ENCODE measurements at regions not wholly inside any gene's neighbourhood (a gene's known extent, or its start where the extent isn't known, plus 50 kb on each side); places are given as distances from the start of the nearest gene placed in this dataset.

DNA sequence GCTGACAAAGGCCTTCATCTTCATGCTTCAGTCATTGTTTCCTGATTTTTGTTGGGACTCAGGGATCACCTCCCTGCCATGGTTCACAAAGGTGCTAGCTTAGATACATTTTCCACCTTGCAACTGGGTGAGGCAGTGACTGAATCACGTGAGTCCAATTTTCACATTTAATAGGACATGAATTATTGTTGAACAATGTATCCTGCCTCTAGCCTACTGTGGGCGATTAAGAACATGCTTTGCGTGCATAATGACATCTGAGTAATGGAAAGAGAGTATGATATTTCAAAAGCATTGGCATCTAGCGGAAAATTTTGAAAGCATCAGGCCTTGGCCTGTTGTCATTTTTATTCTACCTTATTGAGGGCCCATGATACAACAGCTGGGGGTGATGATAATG lies 199.2 kb upstream of the JAG1 start:
- peaks cover 0 to 5% of the 10 kb centered on the region in 2 donors for H3K4me1 ChIP-seq
- no peak for ATAC-seq

DNA sequence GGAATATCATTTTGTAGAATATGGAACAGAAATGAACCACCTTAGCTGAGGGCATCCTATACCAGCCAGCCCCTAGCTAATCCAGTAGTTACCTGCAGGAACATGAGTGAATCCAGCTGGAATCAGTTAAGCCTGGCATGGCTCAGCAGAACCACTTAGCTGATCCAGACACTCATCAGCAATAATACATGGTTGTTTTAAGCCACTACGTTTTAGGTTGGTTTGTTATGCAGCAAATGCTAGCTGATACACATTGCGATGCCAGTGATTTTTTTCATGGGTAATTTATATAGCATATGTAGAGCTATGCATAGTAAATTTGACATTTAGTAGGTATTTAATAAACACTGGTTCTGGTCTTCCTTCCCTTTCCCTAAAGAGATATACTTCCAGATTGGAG lies 201.9 kb upstream of the JAG1 start:
- Histone ChIP-seq H3K27me3 (no peaks in the 10 kb centered on the region), H3K36me3 (no peaks in the 10 kb centered on the region), H3K4me3 (no peak overlapping the region), H3K4me1 (peaks cover 0 to 5% of the 10 kb centered on the region in 2 donors), H3K27ac (no peak overlapping the region), H3K9me3 (no peaks in the 10 kb centered on the region)
- TF ChIP-seq, protein P1, sequence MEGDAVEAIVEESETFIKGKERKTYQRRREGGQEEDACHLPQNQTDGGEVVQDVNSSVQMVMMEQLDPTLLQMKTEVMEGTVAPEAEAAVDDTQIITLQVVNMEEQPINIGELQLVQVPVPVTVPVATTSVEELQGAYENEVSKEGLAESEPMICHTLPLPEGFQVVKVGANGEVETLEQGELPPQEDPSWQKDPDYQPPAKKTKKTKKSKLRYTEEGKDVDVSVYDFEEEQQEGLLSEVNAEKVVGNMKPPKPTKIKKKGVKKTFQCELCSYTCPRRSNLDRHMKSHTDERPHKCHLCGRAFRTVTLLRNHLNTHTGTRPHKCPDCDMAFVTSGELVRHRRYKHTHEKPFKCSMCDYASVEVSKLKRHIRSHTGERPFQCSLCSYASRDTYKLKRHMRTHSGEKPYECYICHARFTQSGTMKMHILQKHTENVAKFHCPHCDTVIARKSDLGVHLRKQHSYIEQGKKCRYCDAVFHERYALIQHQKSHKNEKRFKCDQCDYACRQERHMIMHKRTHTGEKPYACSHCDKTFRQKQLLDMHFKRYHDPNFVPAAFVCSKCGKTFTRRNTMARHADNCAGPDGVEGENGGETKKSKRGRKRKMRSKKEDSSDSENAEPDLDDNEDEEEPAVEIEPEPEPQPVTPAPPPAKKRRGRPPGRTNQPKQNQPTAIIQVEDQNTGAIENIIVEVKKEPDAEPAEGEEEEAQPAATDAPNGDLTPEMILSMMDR (IDR thresholded peaks at IDR 0.05) = no peak
- ATAC-seq (no peak), DNase-seq (no peak)
- intact Hi-C loops (cut with DNase I) = no loop called here

More for the DNA sequence above, 199.2 kb upstream of the JAG1 start:
- Histone ChIP-seq H3K27me3 (no peaks in the 10 kb centered on the region), H3K36me3 (no peaks in the 10 kb centered on the region), H3K4me3 (no peak overlapping the region), H3K9me3 (no peaks in the 10 kb centered on the region), H3K27ac (no peak overlapping the region)
- TF ChIP-seq, protein P1 (IDR thresholded peaks at IDR 0.05) = no peak
- intact Hi-C loops (cut with DNase I) = no loop called here
- DNase-seq = no peak

DNA sequence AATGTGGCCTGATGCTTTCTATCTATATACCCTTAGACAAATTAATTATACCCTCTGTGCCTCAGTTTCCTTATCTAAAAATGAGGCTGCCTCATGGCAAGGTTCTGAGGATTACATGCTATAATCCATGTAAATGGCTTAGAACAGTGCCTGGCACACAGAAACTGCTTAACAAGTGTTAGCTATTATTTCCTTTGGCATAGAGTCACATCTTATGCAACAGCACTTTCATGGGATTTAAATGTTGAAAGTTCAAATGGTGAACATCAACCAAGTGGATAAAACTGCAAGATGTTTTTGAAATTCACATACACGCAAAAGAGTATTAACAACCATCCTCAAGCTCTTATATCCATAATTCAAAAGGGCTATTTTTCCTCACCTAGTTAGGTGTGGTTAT lies 202.8 kb upstream of the JAG1 start:
- Histone ChIP-seq H3K9me3 (no peaks in the 10 kb centered on the region), H3K27ac (no peak overlapping the region), H3K27me3 (no peaks in the 10 kb centered on the region), H3K36me3 (no peaks in the 10 kb centered on the region), H3K4me3 (no peak overlapping the region), H3K4me1 (peaks cover 0 to 5% of the 10 kb centered on the region in 2 donors)
- DNase-seq (peak in 1 of 4 donors; percentile 32), ATAC-seq (no peak)
- intact Hi-C loops (cut with DNase I) = no loop called here
- TF ChIP-seq, protein P1 (IDR thresholded peaks at IDR 0.05) = no peak

DNA sequence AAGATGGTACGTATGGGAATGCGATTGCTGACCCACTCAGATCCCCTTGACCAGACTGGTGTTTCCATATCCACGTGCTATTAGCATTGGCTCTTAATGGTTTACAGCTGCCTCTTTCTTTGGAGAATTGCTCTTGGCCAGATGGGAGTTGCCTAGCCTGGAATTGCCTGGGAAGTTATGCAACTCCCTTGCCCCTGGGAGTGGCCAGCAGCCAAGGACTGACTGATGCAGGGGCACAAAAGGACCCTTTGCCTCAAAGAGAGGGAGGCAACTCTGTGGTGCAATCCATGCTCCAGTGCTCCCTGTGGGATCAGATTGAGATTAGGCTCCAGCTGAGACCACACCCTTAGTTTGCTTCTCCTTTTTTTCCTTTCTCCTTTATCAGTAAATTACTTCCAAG lies 203.5 kb upstream of the JAG1 start:
- Histone ChIP-seq H3K4me3 (no peak overlapping the region), H3K27me3 (no peaks in the 10 kb centered on the region)
- no peak for ATAC-seq

DNA sequence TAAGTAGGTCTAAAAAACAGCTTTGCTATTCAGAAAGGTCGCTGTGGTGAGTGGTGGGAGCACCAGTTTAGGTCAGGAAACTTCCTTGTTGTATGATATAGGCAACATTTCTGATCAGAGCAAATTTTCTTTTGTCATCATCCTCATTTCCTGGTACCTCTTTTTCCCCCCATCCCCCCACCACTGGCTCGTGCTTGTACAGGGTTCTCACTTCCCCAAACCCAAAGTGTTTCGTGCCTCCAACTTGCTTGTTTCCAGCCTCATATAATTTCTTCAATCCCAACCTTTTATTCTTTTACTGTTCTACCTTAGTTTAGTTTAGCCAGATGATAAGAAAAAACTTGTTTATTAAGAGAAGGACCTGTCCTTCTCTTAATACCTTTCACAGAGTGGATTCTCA lies 209.4 kb upstream of the JAG1 start:
- intact Hi-C loops (cut with DNase I) = no loop called here
- no peaks in the 10 kb centered on the region for H3K36me3 ChIP-seq
- no peaks in the 10 kb centered on the region for H3K4me1 ChIP-seq
- no peaks in the 10 kb centered on the region for H3K27me3 ChIP-seq
- no peak overlapping the region for H3K27ac ChIP-seq
- DNase-seq (peak in 1 of 4 donors; percentile 38), ATAC-seq (no peak)
- TF ChIP-seq, protein P1 (IDR thresholded peaks at IDR 0.05) = no peak
- H3K4me3 ChIP-seq = no peak overlapping the region
- H3K9me3 ChIP-seq = no peaks in the 10 kb centered on the region

More for the DNA sequence above, 203.5 kb upstream of the JAG1 start:
- TF ChIP-seq, protein P1 (IDR thresholded peaks at IDR 0.05) = no peak
- Histone ChIP-seq H3K36me3 (no peaks in the 10 kb centered on the region), H3K27ac (no peak overlapping the region), H3K4me1 (peaks cover 0 to 5% of the 10 kb centered on the region in 2 donors), H3K9me3 (no peaks in the 10 kb centered on the region)
- intact Hi-C loops (cut with DNase I) = no loop called here
- DNase-seq = no peak
